HG03159 (cell line): ENCODE measurements at regions not wholly inside any gene's neighbourhood (a gene's known extent, or its start where the extent isn't known, plus 50 kb on each side); places are given as distances from the start of the nearest gene placed in this dataset.

Source experiments
- ATAC-seq: cut with Tn5 transposase; IDR thresholded peaks from one replicate; pipeline ENCODE4 v1.9.1; 2021; ENCODE audit warnings: mild to moderate bottlenecking, moderate library complexity; ENCODE audit not compliant: unreplicated experiment

DNA sequence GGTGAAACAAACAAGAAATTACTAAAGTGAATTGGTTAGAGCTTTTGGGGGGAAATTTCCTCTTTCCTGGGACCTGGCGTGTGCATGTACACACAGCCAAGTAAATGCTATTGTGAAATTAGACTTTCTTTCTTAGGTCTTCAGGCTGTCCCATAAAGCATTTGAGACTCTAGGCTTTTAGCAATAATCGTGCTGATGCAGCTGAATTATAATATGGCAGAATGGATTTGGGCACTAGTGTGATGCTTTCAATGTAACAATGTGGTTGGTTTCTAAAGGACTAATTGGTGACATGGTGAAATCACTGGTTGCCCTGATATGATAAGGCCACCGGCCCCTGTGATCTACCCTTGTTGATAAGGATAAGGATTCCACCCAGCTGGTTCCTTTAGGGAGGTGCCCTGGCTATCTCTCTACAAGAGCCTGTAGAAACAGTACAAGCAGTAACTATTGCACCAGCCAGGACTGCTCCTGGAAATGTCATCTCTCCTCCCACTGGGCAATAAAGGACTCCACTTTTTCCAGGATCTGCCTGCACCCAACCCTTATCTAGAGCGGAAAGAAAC lies 164.1 kb downstream of the TFAP2A start:
- no peak for ATAC-seq

DNA sequence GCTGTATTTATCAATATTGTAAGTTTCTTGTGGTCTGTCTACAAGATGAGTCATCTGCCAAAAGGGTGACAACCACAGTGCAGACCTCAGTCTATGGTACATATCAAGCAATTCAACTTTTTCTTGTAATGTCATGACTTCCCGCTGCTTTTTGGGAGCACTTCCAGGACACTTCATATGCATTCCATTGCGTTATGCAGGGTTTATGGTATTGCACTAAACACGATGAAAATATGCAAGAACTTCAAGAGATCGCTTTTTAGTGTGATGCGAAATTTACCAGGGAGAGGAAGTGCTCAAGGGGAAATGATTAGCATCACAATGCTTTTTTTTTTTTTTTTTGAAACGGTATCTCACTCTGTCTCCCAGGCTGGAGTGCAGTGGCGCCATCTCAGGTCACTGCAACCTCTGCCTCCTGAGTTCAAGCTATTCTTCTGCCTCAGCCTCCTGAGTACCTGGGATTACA lies 166.5 kb downstream of the TFAP2A start:
- no peak for ATAC-seq

DNA sequence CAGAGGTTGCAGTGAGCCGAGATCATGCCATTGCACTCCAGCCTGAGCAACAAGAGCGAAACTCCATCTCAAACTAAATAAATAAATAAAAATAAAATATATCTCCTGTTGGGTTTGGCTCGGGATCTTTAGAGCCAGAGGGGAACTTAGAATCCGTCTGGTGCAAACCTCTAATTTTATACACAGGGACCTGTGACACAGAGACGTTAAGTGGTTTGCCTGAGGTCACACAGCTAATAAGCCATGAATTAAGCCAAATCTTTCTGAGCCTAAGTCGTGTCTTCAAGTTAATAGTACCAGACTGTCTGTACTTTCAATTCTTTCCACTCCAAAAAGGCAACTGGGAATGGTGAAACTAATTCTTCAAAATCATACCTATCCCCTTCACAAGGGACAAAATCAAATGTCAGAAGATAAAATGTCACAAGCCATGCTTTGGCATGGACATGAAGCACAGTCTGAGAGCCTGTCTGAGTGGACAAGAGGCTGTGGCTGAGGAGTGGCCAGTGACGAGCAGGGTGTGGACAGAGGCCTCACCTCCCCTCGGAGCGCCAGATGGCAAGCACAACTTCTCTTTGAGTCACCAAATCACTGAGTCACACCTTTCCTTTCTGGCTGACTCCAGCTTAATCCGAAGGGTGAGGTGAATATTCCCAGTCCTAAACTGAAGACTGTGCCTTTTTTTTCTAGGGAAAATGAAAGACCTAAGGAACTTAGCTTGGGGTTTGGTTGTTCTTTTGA lies 177.4 kb downstream of the TFAP2A start:
- ATAC-seq, result no peak

DNA sequence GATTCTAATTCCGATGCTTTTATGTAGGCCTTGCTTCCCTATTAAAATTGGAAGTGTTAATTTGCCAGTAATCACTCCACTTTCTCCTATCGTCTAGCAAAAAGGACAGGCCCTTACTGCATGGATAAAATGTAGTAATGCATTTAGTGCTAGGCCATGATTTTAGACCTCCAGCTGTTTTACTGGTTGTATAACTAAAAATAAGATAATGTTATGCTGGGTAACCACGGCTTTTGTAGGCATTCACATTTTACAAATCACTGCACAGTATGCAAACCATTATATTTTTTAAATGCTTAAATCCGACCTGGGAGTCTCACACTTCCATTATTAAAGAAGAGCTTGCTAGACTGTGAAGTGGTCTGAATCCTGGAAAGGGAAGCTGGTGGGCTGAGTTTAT lies 179.5 kb downstream of the TFAP2A start:
- ATAC-seq, result no peak

DNA sequence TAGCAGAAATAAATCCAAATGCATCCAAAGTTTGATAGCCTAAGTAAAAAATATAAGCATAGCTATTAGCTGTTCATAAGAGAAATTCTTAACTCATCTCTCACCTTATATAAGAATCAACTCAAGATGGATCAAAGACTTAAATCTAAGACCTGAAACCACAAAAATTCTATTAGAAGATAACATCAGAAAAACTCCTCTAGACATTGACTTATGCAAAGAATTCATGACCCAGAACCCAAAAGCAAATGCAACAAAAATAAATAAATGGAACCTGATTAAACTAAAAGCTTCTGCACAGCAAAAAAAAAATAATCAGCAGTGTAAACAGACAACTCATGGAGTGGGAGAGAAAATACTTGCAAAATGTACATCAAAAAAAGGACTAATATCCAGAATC lies 184.3 kb downstream of the TFAP2A start:
- ATAC-seq, result no peak

DNA sequence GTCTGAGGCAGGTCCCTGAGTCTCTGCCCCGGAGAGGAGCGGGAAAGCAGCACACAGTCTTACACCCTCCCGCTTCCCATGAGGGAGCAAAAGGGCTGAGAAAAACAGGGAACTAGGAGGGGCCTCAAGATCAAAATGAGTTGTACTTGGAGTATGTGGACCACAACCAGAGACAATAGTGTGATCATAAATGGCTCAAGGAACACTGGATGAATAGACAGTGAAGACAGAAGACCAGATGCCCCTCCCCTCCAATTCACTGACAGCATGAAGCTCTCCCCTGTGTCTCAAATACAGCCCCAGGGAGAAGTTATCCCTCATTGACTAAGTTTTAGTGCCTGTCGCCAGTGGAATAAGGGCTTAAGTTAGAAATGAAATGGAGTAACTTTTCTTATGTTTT lies 191.0 kb downstream of the TFAP2A start:
- ATAC-seq, result no peak

DNA sequence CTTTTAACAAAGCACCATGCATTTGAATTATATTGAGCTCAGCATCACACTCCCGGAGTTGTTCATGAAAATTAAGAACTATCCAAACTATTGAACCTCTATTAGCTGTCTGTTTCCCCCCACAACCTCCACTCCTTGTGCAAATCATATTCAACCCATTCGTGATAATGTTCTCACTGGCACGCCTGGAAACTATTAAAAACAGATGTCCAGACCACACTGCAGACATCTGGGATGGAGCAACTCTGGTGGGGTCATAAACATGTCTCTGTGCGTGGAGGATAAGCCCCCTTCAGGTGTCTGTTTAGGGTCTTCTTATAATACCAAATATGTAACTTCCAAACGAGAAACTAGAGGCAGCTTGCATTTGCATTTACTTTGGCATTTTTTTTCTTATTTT lies 193.7 kb downstream of the TFAP2A start:
- ATAC-seq, result no peak

DNA sequence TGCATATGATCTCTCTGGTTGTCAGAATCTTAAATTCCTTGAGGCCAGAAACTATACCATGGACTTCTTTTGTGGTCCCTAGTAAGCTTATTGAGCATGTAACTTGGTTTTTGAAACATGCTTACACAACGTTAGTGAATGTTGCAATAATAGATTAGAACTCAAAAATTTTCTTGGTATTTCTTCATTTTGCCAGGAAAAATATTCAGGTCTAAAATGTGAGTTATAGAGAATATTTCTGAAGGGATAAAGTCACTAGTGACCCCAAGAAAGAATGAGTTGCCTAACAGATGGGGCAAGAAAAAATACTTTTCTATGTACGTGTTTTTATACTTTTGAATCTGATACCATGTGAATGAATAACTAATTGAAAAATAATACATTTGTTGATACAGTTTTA lies 195.4 kb downstream of the TFAP2A start:
- no peak for ATAC-seq

DNA sequence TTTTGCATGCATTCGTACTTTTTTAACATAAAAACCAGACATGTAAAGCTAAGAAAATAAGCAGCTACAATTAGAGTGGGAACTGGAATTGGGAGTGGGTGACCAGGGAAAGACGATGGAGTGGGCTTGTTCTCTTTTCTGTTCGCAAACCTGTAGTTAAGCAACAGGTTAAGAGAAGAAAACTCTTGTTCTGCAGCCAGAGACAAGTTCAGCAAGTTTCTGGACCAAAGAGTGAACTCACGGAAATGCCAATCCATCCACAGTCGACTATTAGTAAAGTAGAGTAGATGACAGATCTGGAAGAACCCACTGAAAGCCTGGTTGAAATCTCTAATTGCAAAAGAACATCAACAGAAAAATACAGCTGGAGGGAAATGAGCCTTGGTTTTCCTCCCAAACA lies 197.8 kb downstream of the TFAP2A start:
- ATAC-seq, result no peak

DNA sequence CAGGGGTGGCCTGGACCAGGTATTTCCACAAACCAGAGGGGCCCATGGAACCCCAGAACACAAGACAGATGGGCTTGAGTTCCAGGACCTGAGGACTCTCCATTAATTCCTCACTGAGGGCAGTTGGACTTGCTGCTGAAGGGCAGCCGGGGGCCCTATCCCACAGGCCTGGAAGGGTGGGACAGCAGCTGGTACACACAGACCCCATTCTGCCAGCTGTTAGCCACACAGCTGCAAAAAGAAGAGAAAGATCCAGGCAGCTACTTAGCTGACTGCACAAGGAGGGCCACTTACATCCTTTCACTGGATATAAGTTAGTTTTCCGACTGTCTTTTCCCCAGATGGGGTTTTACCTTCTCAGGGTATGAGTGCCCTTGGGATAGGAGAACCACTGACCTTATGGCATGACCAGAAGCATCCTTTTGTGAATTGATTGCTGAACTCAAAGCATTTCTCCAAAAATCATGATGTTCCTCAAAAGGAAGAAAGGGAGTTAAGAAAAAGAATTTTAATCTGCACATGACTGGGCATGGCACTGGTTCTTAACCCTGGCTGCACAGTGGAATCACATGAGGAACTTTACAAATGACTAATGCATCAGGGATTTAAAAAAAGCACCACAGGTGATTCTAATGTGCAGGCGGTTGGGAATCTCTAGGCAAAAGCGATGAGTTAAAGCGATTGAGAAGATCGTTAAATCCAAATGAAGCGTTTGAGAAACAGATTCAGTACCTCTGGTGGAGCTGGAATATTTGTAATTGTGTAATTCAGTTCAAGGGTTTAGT lies 199.4 kb downstream of the TFAP2A start:
- ATAC-seq, result no peak

DNA sequence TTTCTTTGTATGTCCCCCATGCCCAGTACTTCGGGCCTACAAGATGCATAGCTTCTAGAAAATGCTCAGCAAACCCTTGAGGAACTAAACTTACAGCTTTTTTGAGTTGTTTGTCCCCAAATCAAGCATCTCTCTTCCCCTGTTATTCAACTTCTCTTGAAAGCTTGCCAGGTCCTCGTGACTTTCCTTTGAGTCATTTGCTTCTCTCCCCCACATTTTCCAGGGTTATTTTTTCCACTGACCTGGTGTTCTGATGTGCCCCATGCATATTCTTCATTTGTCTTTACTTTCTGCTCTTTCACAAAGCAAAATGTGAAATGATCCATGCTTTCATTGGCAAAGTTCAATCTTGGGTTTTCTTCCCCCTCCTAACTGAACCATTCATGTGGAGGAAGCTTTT lies 204.8 kb downstream of the TFAP2A start:
- ATAC-seq, result no peak

DNA sequence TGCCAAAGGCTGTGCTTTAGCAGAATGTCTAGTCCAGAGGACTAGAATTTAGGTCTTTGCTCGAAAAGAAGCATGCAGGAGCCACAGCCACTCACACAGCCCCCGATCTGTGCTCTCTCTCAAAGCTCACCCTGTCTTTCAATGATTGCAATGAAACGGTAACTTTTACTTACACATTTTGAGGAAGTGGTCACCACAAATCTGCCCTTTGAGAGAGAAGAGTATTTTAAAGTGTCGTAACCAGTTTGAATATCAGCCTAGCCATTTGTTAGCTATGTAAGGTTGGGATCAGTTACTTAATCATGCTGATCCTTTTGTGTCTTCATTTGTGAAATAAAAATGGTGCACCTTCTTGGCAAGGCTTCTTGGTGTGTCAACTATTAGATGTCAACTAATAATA lies 209.0 kb downstream of the TFAP2A start:
- ATAC-seq, result peak; percentile 79

DNA sequence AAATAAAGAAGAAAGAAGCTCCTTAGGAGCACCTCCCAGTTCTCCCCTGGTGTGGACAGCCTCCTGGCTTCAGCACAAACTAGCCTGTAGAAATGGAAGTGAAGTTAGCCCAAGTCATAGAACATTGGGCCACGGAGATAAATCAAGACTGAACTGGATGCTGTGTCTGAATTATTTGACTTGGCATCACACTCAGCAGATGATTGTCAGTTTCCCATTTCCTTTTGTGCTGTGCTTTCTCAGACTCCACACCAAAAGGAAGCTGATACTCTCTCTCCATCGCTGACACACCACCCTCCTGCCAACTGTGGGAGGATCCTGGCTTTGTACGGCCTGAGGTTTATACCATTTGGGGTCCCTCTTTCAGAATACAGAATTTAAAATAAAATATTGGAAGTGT lies 209.8 kb downstream of the TFAP2A start:
- ATAC-seq, result no peak

DNA sequence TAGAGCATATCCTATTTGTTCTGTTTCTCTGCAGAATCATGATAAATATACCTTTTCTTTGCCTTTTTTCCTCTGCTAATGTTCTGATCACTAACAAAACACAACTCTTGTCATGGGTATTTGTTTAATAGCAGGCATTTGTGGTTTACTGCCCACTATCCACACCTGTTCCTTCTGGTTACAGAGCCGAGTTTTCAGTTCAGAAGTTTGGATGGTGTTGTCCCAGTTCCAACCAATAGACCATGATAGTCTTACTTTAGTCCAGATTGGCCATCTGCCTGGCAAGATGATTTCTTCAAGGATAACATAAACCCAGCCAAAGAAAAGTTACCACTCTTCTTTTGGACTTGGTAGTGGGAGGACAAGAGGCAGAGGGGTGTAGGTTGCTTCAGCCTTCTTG lies 211.2 kb downstream of the TFAP2A start:
- ATAC-seq, result no peak

DNA sequence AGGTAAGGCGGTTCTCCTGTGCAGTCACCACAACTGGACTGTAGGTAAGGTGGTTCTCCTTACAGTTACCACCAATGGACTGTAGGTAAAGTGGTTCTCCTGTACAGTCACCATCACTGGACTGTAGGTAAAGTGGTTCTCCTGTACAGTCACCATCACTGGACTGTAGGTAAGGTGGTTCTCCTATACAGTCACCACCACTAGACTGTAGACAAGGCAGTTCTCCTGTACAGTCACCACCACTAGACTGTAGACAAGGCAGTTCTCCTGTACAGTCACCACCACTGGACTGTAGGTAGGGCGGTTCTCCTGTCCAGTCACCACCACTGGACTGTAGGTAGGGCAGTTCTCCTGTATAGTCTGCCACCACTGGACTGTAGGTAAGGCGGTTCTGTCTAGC lies 212.3 kb downstream of the TFAP2A start:
- no peak for ATAC-seq

DNA sequence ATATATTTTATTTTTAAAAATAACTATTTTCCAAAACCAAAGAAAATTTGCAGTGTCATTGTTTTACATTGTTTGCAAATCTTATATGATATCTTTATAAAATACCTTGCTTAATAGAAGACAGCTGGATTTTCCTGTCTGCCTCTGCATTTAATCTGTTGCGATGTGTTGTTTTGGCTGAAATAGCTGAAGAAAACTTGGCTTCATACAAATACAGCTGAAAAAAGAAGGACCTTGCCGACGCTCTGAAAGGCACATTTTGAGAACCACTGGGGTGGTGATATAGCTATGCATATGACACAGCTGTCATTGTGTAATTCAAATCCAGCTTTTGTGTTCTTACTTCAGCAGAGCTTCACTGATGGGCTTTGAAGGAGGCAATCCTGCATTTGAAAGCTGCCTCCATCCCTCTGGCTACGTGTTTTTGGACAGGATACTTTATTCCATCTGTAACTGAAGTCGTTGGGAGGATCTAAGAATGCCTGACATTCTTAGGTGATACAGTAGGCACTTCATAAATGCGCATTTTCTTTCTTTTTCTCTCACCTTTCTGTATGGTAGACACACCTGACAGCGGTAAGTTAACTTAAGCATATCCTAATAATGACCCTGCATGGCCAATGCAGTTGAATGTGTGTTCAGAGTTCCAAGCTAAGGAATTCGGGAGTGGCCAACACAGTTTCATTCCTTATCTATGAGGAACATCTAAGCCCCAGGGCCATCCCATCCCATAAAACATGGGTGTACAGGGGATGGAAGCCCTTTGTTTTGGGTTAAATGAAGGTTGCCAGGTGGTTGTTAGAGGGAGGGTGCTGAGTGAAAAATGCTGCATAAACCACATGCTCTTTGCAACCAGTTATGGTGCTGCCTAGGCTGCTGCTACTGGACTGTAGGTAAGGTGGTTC lies 213.0 kb downstream of the TFAP2A start:
- no peak for ATAC-seq

DNA sequence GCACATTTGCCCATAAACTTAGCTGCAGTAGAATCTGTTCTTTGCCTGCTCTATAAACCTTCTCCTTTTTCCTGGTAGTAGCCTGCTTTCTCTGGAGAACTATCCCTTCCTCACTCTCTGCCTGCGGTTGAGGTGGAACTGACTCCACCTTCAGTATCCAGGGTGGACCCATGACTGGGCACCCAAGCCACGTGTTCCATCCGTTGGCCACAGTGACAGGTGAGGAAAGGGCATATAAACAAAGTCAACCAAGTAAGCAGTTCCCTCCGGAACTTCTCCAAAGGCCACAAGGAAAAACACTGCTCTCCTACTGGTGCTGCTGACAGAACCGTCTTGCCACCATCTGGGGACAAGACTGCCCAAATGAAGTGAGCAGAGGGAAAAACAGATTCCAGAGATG lies 218.8 kb downstream of the TFAP2A start:
- no peak for ATAC-seq

DNA sequence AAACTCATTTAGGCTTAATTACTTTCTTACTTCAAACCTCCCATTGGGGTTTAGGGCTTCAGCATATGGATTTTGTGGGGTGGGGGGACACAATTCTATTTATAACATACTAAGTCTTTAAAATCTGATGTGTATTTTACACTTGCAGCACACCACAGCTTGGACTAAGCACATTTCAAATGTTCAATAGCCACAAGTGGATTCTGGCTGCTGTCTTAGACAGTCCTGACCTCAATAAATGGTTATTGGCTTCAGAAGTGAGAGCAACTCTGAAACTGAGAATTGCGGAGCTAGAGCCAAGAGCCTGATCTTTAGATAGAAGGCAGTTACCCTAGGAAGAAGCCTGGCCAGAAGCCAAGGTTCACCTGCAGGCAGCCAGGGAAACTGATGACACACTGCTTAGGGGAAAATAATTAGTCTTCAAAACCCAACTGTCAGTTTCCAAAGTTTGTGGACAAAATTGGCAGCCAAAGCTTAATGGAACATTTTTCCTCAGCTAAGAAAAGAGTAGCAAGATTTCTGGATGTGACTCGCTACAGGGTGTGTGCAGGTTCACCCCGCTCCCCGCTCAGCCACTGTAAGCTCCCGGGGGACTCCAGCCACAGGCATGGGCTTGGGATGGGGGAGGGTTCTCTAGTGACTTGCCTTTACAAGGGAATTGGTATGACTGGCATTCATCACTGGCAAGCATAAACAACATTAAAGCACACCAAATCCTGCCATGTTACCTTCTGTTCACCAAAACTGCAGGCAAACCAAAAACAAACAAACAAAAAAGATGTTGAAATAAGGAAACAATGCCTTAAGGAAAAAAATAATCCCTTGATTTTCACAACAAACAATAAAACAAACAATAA lies 219.8 kb downstream of the TFAP2A start:
- no peak for ATAC-seq

DNA sequence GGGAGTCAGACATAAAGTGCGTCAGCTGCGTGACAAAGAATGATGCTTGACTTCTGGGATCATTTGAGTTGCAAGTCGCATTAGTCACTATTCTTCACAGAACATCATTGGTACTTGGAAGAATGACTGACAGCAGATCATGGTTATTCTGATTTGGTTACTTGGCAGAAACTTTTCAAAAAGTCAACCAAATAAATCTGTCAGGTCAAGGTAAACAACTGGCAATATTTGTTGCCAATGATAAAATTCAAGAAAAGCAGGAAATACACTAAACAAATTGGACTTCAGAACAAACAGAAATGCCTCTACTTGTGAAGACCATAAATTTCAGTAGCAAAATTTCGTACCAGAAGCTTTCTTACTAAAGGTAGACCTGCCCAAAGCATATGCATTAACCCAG lies 221.6 kb downstream of the TFAP2A start:
- ATAC-seq, result no peak

DNA sequence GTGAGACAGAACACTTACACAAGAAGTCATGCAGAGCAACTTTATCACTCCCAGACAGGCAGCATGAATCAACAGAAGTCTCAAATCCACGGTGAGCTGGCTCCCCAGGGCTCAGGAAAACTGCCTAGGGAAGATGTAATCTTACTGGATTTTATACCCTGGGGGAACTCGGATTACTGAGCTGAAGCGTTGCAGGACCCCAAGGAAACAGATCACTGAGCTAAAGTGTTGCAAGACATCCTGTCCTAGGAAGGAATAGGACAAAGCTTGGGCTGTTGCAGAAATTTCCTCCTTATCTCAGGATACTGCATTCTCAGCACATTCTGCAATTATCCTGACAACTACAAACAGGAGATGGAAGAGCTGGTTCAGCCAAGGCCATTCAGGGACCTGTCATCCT lies 224.8 kb downstream of the TFAP2A start:
- ATAC-seq, result no peak
